GM21737 (cell line): ENCODE measurements at regions not wholly inside any gene's neighbourhood (a gene's known extent, or its start where the extent isn't known, plus 50 kb on each side); places are given as distances from the start of the nearest gene placed in this dataset.
"Not testable (repeated sequence)": the region's sequence is repeated elsewhere in the genome, so short reads cannot be mapped to it uniquely, and the experiment has no call there.

ENCODE experiments used
- ATAC-seq: cut with Tn5 transposase; IDR thresholded peaks from one replicate; pipeline ENCODE4 v1.9.1; 2021; ENCODE audit warnings: mild to moderate bottlenecking, moderate library complexity; ENCODE audit not compliant: unreplicated experiment

- ATAC-seq, result no peak
Measured at GRCh38 chr13:83162493-83162892, 719.8 kb downstream of the SLITRK1 start.

- no peak for ATAC-seq
Measured at GRCh38 chr13:83153848-83154247, 728.4 kb downstream of the SLITRK1 start.

GRCh38 chr13:83151308-83151660 lies 731.0 kb downstream of the SLITRK1 start:
- no peak for ATAC-seq

- ATAC-seq, result no peak
Measured at GRCh38 chr13:83150616-83151307, 731.5 kb downstream of the SLITRK1 start.

GRCh38 chr13:83136660-83137059 lies 745.6 kb downstream of the SLITRK1 start:
- no peak for ATAC-seq

- ATAC-seq, result no peak
Measured at GRCh38 chr13:83125791-83126190, 756.5 kb downstream of the SLITRK1 start.

GRCh38 chr13:83121896-83122295 lies 760.4 kb downstream of the SLITRK1 start:
- no peak for ATAC-seq

GRCh38 chr13:83117046-83117445 lies 765.2 kb downstream of the SLITRK1 start:
- no peak for ATAC-seq

GRCh38 chr13:83101574-83102247 lies 780.6 kb downstream of the SLITRK1 start:
- ATAC-seq, result not testable (repeated sequence)

- no peak for ATAC-seq
Measured at GRCh38 chr13:83100237-83100636, 782.0 kb downstream of the SLITRK1 start.

GRCh38 chr13:83088858-83089257 lies 793.4 kb downstream of the SLITRK1 start:
- ATAC-seq, result no peak

GRCh38 chr13:83086948-83087347 lies 795.3 kb downstream of the SLITRK1 start:
- no peak for ATAC-seq

- ATAC-seq, result no peak
Measured at GRCh38 chr13:83086088-83086487, 796.2 kb downstream of the SLITRK1 start.

GRCh38 chr13:83085186-83085900 lies 796.9 kb downstream of the SLITRK1 start:
- ATAC-seq, result no peak

- no peak for ATAC-seq
Measured at GRCh38 chr13:83077499-83077898, 804.8 kb downstream of the SLITRK1 start.

- not testable (repeated sequence) for ATAC-seq
Measured at GRCh38 chr13:83073930-83074329, 808.3 kb downstream of the SLITRK1 start.

GRCh38 chr13:83065108-83065507 lies 817.2 kb downstream of the SLITRK1 start:
- no peak for ATAC-seq

- ATAC-seq, result no peak
Measured at GRCh38 chr13:83057119-83057518, 825.2 kb downstream of the SLITRK1 start.

GRCh38 chr13:83056269-83056668 lies 826.0 kb downstream of the SLITRK1 start:
- ATAC-seq, result no peak

GRCh38 chr13:83048419-83048818 lies 833.9 kb downstream of the SLITRK1 start:
- no peak for ATAC-seq

GRCh38 chr13:83024955-83025594 lies 857.2 kb downstream of the SLITRK1 start:
- ATAC-seq, result no peak
